ENCODE measurements at regions not wholly inside any gene's neighbourhood (a gene's known extent, or its start where the extent isn't known, plus 50 kb on each side); places are given as distances from the start of the nearest gene placed in this dataset.
A peak's percentile ranks its signal among the peaks of the same experiment; 100 is the strongest.

- no TSS peak for BruUV-seq (replicated peaks)
- DNase-seq (ENCODE audit: unreplicated experiment) = no peak
- Mint-ChIP-seq H3K36me3 (ENCODE audit: insufficient read depth, unreplicated experiment) (no peaks in the 10 kb centered on the region), H3K27me3 (ENCODE audit: insufficient read depth, unreplicated experiment) (no peaks in the 10 kb centered on the region), H3K9me3 (ENCODE audit: unreplicated experiment) (no peaks in the 10 kb centered on the region), H3K4me1 (ENCODE audit: insufficient read depth, unreplicated experiment) (peaks cover 17% of the 10 kb centered on the region), H3K27ac (ENCODE audit: low read depth, unreplicated experiment) (no peak overlapping the region), H3K4me3 (ENCODE audit: unreplicated experiment) (no peak overlapping the region)
- CTCF ChIA-PET = no interaction called here
- intact Hi-C loops (cut with micrococcal nuclease) = no loop called here
- TF ChIP-seq, protein P1, sequence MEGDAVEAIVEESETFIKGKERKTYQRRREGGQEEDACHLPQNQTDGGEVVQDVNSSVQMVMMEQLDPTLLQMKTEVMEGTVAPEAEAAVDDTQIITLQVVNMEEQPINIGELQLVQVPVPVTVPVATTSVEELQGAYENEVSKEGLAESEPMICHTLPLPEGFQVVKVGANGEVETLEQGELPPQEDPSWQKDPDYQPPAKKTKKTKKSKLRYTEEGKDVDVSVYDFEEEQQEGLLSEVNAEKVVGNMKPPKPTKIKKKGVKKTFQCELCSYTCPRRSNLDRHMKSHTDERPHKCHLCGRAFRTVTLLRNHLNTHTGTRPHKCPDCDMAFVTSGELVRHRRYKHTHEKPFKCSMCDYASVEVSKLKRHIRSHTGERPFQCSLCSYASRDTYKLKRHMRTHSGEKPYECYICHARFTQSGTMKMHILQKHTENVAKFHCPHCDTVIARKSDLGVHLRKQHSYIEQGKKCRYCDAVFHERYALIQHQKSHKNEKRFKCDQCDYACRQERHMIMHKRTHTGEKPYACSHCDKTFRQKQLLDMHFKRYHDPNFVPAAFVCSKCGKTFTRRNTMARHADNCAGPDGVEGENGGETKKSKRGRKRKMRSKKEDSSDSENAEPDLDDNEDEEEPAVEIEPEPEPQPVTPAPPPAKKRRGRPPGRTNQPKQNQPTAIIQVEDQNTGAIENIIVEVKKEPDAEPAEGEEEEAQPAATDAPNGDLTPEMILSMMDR (IDR thresholded peaks at IDR 0.05; ENCODE audit: unreplicated experiment) = no peak
- POLR2A ChIA-PET = no interaction called here
Observed at GRCh38 chr2:240372101-240372500, 63.4 kb upstream of the GPC1 start.

- Mint-ChIP-seq H3K27me3 (ENCODE audit: insufficient read depth, unreplicated experiment) (no peaks in the 10 kb centered on the region), H3K27ac (ENCODE audit: low read depth, unreplicated experiment) (no peak overlapping the region), H3K4me1 (ENCODE audit: insufficient read depth, unreplicated experiment) (peaks cover 14% of the 10 kb centered on the region), H3K36me3 (ENCODE audit: insufficient read depth, unreplicated experiment) (no peaks in the 10 kb centered on the region), H3K4me3 (ENCODE audit: unreplicated experiment) (no peak overlapping the region), H3K9me3 (ENCODE audit: unreplicated experiment) (no peaks in the 10 kb centered on the region)
- CTCF ChIA-PET = no interaction called here
- intact Hi-C loops (cut with micrococcal nuclease) = no loop called here
- TF ChIP-seq, protein P1 (IDR thresholded peaks at IDR 0.05; ENCODE audit: unreplicated experiment) = no peak
- POLR2A ChIA-PET = interaction anchor here (0.6 kb wide), 1 partner anchor 1040 kb away, joined by 3 read pairs; no protein-coding TSS in a partner anchor
- DNase-seq (ENCODE audit: unreplicated experiment) = no peak
- no TSS peak for BruUV-seq (replicated peaks)
Observed at GRCh38 chr2:240373289-240373885, 62.1 kb upstream of the GPC1 start.

GRCh38 chr2:240374085-240374907, 61.2 kb upstream of the GPC1 start:
- CTCF ChIA-PET = interaction anchor here (0.6 to 1.3 kb wide), 3 partner anchors 62 to 224 kb away, joined by 3 to 4 read pairs (median 3); no protein-coding TSS in a partner anchor
- no TSS peak for BruUV-seq (replicated peaks)
- Mint-ChIP-seq H3K9me3 (ENCODE audit: unreplicated experiment) (no peaks in the 10 kb centered on the region), H3K4me1 (ENCODE audit: insufficient read depth, unreplicated experiment) (peaks cover 10% of the 10 kb centered on the region), H3K27ac (ENCODE audit: low read depth, unreplicated experiment) (no peak overlapping the region), H3K27me3 (ENCODE audit: insufficient read depth, unreplicated experiment) (no peaks in the 10 kb centered on the region), H3K36me3 (ENCODE audit: insufficient read depth, unreplicated experiment) (no peaks in the 10 kb centered on the region), H3K4me3 (ENCODE audit: unreplicated experiment) (no peak overlapping the region)
- DNase-seq (ENCODE audit: unreplicated experiment) = peak; percentile 61
- TF ChIP-seq, protein P1 (IDR thresholded peaks at IDR 0.05; ENCODE audit: unreplicated experiment) = no peak
- POLR2A ChIA-PET = interaction anchor here (0.6 to 1.2 kb wide), 6 partner anchors 43 to 1039 kb away, joined by 3 to 4 read pairs (median 3); partner anchors contain the start of gene GPC1
- intact Hi-C loops (cut with micrococcal nuclease) = no loop called here

DNA sequence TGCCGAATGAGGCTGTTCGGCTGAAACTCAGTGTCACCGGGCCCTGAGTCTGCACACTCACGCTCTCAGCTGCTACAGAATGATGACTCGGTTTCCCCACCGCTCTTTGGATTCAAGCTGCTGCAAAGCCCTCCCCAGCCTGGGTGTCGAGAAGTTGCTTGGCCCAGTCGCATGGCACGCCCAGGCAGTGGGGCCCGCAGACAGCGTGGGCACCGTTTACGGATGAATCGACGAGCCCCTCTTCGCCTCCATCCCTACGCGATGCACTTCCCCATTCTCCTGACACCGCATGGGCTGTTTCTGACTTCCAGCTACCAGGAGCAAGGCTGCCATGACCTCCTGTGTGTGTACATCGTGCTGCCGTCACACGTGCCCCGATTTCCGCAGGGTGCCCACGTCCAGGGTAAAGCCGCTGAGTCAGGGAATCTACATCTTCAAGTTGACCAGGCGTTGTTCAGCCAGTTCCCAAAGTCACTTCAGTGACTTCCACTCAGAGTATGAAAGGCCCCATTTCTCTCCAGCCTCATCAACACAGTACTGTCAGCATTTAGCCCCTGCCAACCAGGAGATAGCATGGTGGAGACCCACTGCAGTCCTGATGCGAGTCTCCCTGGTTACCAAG, 60.3 kb upstream of the GPC1 start:
- H3K27ac Mint-ChIP-seq (ENCODE audit: low read depth, unreplicated experiment) = no peak overlapping the region
- intact Hi-C loops (cut with micrococcal nuclease) = no loop called here
- DNase-seq (ENCODE audit: unreplicated experiment) = no peak
- ChIA-PET CTCF (interaction anchor here (1.3 kb wide), 1 partner anchor 225 kb away, joined by 3 read pairs; no protein-coding TSS in a partner anchor), POLR2A (interaction anchor here (0.7 to 1.2 kb wide), 3 partner anchors 56 to 61 kb away, joined by 3 to 4 read pairs (median 3); partner anchors contain the start of gene GPC1)
- H3K27me3 Mint-ChIP-seq (ENCODE audit: insufficient read depth, unreplicated experiment) = no peaks in the 10 kb centered on the region
- H3K36me3 Mint-ChIP-seq (ENCODE audit: insufficient read depth, unreplicated experiment) = no peaks in the 10 kb centered on the region
- TF ChIP-seq, protein P1 (IDR thresholded peaks at IDR 0.05; ENCODE audit: unreplicated experiment) = no peak
- H3K4me1 Mint-ChIP-seq (ENCODE audit: insufficient read depth, unreplicated experiment) = peaks cover 5% of the 10 kb centered on the region
- no peak overlapping the region for H3K4me3 Mint-ChIP-seq (ENCODE audit: unreplicated experiment)
- BruUV-seq (replicated peaks) = no TSS peak
- H3K9me3 Mint-ChIP-seq (ENCODE audit: unreplicated experiment) = no peaks in the 10 kb centered on the region
